ENCODE measurements at regions not wholly inside any gene's neighbourhood (a gene's known extent, or its start where the extent isn't known, plus 50 kb on each side); places are given as distances from the start of the nearest gene placed in this dataset.
A peak's percentile ranks its signal among the peaks of the same experiment; 100 is the strongest.

DNA sequence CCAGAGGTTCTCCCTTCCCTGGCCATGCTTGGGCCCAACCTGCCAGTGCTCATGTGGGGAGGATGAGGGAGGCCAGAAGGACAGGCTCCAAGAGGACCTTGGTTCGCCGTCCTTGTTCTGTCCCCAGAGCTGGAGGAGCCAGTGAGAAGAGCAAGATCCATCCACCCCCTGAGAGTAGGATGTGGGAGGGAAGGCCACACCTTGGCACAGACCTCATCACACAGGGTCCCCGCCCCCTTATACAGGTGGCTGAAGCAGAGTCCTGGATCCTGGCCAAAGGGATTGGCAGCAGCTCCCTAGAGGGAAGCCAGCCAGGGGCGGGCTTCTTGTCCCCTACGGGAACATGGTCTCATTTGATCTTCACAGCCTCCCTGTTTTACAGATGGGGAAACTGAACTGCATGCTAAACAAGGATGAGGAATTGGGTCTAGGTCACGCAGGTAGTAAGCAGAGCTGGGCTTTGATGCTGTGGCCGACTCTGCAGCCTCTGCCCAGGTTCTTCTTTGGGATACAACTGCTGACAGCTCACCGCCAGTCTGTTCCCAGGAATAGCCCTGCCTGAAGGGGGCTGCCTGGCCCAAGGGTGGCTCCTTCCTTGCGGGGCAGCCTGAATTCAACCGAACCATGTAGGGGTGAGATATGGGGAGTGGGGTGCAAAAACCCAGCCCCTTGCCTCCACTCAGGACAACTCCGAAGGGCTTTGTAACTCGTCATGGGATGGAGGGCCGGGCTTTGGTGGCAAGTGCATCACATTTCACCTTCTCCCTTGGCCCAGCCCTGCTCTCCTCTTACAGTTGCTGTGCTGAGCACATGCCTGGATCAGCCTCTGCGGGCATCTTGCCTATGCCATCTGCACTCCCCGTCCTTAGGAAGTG, 62.2 kb upstream of the KDM7A start:
- DNase-seq = peak; percentile 4 to 23

DNA sequence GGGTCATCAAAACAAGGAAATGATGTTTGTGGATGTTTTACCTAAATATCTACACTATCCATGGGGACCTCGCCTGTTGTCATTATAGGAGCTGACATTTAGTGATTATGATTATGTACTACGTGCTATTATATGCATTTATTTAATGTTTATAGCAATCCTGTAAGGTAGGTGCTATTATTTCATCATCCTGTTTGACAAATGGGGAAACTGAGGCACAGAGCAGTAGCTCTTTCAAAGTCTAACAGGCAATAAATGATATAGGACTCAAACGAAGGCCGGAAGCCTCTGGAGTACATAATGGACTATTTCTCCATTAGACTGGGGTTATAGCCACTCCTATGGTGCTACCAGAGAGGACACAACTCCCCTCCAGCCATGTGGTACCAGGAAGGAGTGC, 60.6 kb upstream of the KDM7A start:
- DNase-seq = no peak

DNA sequence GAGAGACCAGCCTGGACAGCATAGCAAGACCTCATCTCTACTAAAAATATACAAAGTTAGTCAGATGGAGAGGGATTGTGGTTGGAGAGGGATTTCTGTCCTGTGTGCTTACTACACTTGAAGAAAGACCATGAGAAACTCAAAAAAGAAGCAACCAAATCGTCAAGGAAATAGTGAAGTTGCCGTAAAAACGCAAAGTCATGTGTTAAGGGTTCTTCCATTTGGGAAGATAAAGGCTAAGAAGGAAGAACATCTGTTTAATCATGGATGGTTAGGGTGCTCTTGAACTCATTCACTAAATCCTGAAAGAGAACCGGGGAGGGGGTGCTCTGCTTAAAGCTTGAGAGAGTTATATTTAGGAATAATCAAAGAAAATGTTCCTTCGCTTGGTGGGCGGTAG, 59.8 kb upstream of the KDM7A start:
- no peak for DNase-seq

DNA sequence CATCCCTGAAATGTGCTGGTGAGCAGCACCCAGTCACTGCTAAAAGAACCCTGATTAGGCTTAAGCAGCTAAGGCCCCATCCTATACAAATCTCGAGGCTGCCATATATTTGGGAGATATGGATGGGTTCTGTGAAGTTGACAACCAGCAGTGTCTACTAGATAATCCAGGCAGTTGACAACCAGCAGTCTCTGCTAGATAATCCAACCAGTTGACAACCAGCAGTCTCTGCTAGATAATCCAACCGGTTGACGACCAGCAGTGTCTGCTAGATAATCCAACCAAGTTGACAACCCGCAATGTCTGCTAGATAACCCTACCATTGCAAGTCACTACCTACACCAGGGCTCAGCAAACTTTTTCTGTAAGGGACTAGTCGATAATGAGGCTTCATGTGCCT, 58.3 kb upstream of the KDM7A start:
- DNase-seq = no peak

GRCh38 chr7:140232957-140233917, 56.5 kb upstream of the KDM7A start:
- no peak for DNase-seq

- DNase-seq = no peak
Measured at GRCh38 chr7:140231771-140232491, 55.1 kb upstream of the KDM7A start.

GRCh38 chr7:140230861-140231770, 54.3 kb upstream of the KDM7A start:
- DNase-seq = peak; percentile 69 to 75

GRCh38 chr7:140230516-140230860, 53.7 kb upstream of the KDM7A start:
- no peak for DNase-seq

GRCh38 chr7:140229591-140230515, 53.1 kb upstream of the KDM7A start:
- DNase-seq = no peak

- no peak for DNase-seq
Measured at GRCh38 chr7:140229101-140229525, 52.3 kb upstream of the KDM7A start.

Measured in SHP77 (cell line).